ENCODE measurements at regions not wholly inside any gene's neighbourhood (a gene's known extent, or its start where the extent isn't known, plus 50 kb on each side); places are given as distances from the start of the nearest gene placed in this dataset.
"Not testable (repeated sequence)": the region's sequence is repeated elsewhere in the genome, so short reads cannot be mapped to it uniquely, and the experiment has no call there.

DNA sequence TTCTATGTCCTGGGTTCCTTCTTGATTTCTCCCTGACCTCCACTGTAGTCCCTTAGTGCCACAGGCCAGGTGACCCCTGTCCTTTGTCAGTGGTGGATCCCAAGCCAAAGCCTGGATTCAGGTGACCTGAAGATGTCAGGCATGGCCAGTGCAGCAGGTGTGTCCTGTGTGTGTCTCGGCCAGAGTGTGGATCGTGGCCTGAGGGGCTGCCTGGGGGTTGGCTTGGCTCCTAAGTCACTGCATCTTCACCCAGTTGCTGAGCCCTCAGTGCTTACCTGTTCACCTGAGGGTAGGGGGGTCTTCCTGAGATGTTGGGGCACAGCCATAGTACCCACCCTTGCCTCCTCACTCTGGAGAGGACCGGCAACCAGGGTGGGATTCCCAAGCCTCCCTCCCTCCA, 61.8 kb upstream of the PITX1 start:
- DNase-seq (ENCODE audit: low read depth in 4 of 4, low spot score in 1 of 4), result no peak

GRCh38 chr5:135095052-135095715, 61.2 kb upstream of the PITX1 start:
- DNase-seq (ENCODE audit: low read depth in 4 of 4, low spot score in 1 of 4), result no peak

DNA sequence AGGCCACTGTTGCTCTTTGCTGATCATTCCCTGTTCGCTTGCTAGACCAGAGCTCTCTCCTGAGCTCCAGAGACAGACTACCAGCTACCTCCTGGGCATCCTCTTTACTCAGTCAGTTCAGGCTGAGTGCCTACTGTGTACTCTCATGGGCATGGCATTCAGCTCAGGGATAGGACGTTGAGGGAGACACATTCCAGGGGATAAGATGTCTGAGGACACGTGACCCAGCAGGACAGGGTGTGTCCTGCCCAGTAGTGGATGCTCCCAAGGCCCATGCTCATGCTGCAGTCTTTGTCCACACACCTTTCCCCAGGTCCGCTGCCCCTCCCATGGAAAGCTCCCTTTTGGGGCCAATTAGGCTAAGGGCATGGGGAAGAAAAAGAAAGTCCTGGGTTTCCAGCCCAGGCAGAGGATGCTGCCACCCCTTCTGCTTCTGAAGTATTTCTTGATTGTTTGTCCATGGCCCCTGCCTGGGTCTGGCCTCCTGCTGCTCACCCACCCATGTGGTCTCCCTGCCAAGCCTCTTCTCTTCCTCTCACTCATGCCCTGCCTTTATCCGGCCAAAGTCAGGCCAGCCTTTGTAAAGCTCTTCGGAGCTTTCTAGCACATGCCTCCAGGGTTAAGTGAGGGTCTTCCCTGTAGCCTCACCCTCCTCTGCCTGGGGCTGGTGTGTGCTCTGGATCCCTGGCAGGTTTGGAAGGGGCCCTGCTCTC, 60.5 kb upstream of the PITX1 start:
- DNase-seq (ENCODE audit: low read depth in 4 of 4, low spot score in 1 of 4), result no peak

DNA sequence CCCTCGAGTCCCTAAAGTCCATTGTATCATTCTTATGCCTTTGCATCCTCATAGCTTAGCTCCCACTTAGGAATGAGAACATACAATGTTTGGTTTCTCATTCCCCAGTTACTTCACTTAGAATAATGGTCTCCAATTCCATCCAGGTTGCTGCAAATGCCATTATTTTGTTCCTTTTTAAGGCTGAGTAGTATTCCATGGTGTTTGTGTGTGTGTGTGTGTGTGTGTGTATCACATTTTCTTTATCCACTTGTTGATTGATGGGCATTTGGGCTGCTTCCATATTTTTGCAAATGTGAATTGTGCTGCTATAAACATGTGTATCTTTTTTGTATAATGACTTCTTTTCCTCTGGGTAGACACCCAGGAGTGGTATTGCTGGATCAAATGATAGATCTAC, 59.5 kb upstream of the PITX1 start:
- not testable (repeated sequence) for DNase-seq (ENCODE audit: low read depth in 4 of 4, low spot score in 1 of 4)

DNA sequence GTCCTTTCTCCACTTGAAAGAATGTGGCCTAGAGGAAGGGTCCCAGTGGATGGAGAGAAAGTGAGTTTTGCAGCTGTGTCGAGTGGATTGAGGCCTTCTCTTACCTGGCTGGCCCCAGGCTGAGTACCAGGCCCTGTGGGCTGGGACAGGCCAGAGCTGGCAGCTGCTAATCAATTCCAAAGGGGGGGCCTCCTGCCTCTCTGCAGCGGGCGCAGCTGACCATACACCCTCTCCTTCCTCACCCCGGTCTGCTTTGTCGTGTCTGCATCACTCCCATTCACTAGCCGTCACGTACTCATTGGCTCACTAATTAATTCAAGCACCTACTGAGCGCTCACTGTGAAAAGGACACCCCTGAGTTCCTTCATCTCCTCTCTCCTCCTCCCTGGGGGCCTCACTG, 58.4 kb upstream of the PITX1 start:
- DNase-seq (ENCODE audit: low read depth in 4 of 4, low spot score in 1 of 4), result no peak

- no peak for DNase-seq (ENCODE audit: low read depth in 4 of 4, low spot score in 1 of 4)
These were observed 57.3 kb upstream of the PITX1 start for GRCh38 chr5:135091286-135091685.

GRCh38 chr5:135089912-135090311, 55.9 kb upstream of the PITX1 start:
- no peak for DNase-seq (ENCODE audit: low read depth in 4 of 4, low spot score in 1 of 4)

- no peak for DNase-seq (ENCODE audit: low read depth in 4 of 4, low spot score in 1 of 4)
These were observed 54.9 kb upstream of the PITX1 start for GRCh38 chr5:135088911-135089310.

- no peak for DNase-seq (ENCODE audit: low read depth in 4 of 4, low spot score in 1 of 4)
These were observed 53.9 kb upstream of the PITX1 start for GRCh38 chr5:135087950-135088349.

- no peak for DNase-seq (ENCODE audit: low read depth in 4 of 4, low spot score in 1 of 4)
These were observed 52.1 kb upstream of the PITX1 start for GRCh38 chr5:135085936-135086725.

DNA sequence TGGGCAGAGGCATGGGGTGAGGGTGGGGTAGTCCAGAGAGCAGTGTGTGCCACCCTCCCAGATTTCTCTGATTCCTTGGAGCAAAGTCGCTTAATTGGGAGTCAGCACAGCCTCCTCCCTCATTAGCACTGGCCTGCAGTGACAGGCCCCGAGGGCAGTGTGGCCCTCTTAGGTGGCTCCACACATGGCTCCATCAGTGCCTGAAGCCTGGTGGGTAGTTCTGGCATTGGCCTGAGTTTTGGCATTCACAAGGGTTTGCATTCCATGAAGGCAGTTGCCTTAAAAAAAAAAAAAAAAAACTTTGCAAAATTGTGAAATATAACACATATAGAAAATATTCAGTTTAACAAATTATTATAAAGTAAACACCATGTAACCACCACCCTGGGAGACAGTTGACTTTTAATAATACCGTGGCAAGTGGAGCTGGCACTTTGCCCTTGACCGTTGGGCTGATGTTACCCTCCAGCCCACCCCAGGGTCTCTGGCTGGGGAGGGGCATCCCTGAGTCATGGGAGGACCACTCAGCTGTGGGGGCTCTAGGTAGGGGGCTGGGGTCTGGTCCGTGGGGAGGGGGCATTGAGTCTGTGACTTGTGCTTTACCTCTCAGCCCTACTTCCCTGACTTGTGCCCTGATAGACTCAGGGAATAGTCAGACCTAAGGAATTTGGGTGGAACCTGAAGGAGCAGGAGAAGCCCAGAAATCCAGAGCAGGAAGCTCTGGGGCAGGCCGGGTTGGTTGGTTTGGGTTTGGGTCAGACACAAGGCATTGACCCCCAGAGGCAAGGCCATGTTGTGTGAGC, 51.3 kb upstream of the PITX1 start:
- no peak for DNase-seq (ENCODE audit: low read depth in 4 of 4, low spot score in 1 of 4)
